GM23338 (cell line): ENCODE measurements at regions not wholly inside any gene's neighbourhood (a gene's known extent, or its start where the extent isn't known, plus 50 kb on each side); places are given as distances from the start of the nearest gene placed in this dataset.

Experiments
- ATAC-seq: fragments of 200-7000 bp; cut with Tn5 transposase; 3 replicates; pipeline ENCODE4 v1.9.1; 2020
- DNase-seq: peaks from one replicate; pipeline ENCODE4 v3.0.0-alpha.2; 2015; ENCODE audit warnings: low spot score
- H2AFZ ChIP-seq: fragments of 200-600 bp; sonication (generic); 2 replicates; pipeline ENCODE4 v1.8.0; 2016; ENCODE audit warnings: antibody characterized with exemption, mild to moderate bottlenecking, moderate library complexity
- H3F3A ChIP-seq: fragments of 200-600 bp; sonication (generic); replicated peaks from 2 replicates; pipeline ENCODE4 v1.8.0; 2017; ENCODE audit warnings: antibody characterized with exemption, mixed run types, low read depth
- H3K27ac ChIP-seq: fragments of 200-600 bp; sonication (generic); 2 replicates; pipeline ENCODE4 v1.6.1; 2016; ENCODE audit warnings: low read depth
- H3K27me3 ChIP-seq: fragments of 200-600 bp; sonication (generic); 2 replicates; pipeline ENCODE4 v1.8.0; 2016; ENCODE audit warnings: mild to moderate bottlenecking, mixed run types, moderate library complexity; ENCODE audit not compliant: insufficient read depth
- H3K36me3 ChIP-seq: fragments of 200-600 bp; sonication (generic); 2 replicates; pipeline ENCODE4 v1.8.0; 2016; ENCODE audit warnings: mild to moderate bottlenecking; ENCODE audit not compliant: insufficient read depth
- H3K4me1 ChIP-seq: fragments of 200-600 bp; sonication (generic); 2 replicates; pipeline ENCODE4 v1.8.0; 2016; ENCODE audit warnings: mild to moderate bottlenecking, moderate library complexity; ENCODE audit not compliant: insufficient read depth
- H3K4me2 ChIP-seq: fragments of 200-600 bp; sonication (generic); 2 replicates; pipeline ENCODE4 v1.7.1; 2017; ENCODE audit warnings: mixed run types
- H3K4me3 ChIP-seq: fragments of 200-600 bp; sonication (generic); 2 replicates; pipeline ENCODE4 v1.6.1; 2016; ENCODE audit warnings: mixed run types
- H3K79me2 ChIP-seq: fragments of 200-600 bp; sonication (generic); replicated peaks from 2 replicates; pipeline ENCODE4 v1.8.0; 2017; ENCODE audit warnings: mild to moderate bottlenecking; ENCODE audit not compliant: insufficient read depth
- H3K9me2 ChIP-seq: fragments of 200-600 bp; sonication (generic); 2 replicates; pipeline ENCODE4 v1.8.0; 2017; ENCODE audit not compliant: insufficient read depth
- H4K20me1 ChIP-seq: fragments of 200-600 bp; sonication (generic); replicated peaks from 2 replicates; pipeline ENCODE4 v1.8.0; 2017; ENCODE audit warnings: mild to moderate bottlenecking; ENCODE audit not compliant: insufficient read depth
- H3K27ac Mint-ChIP-seq: 2 replicates; pipeline ENCODE4 v1.8.0; 2020; ENCODE audit warnings: inconsistent platforms, mild to moderate bottlenecking, moderate library complexity, mixed read lengths
- H3K27me3 Mint-ChIP-seq: 3 replicates; pipeline ENCODE4 v1.8.0; 2022; ENCODE audit warnings: low read depth, mild to moderate bottlenecking, moderate library complexity, mixed read lengths, inconsistent platforms; ENCODE audit not compliant: insufficient read depth, poor library complexity
- H3K36me3 Mint-ChIP-seq: 3 replicates; pipeline ENCODE4 v1.8.0; 2021; ENCODE audit warnings: low read depth, mild to moderate bottlenecking, inconsistent platforms, moderate library complexity, mixed read lengths
- H3K4me1 Mint-ChIP-seq: 3 replicates; pipeline ENCODE4 v1.8.0; 2020; ENCODE audit warnings: mild to moderate bottlenecking, inconsistent platforms, mixed read lengths
- H3K4me3 Mint-ChIP-seq: 3 replicates; pipeline ENCODE4 v1.8.0; 2021; ENCODE audit warnings: moderate library complexity, mild to moderate bottlenecking, inconsistent platforms, mixed read lengths
- H3K9me3 Mint-ChIP-seq: 3 replicates; pipeline ENCODE4 v1.8.0; 2020; ENCODE audit warnings: moderate library complexity, mild to moderate bottlenecking, inconsistent platforms, mixed read lengths
- CREB1 ChIP-seq: fragments of 250-450 bp; sonication (Bioruptor Pico); IDR thresholded peaks from 2 replicates; pipeline ENCODE4 v1.5.0; 2020; ENCODE audit warnings: low read depth, mild to moderate bottlenecking, moderate library complexity
- CTCF ChIP-seq, 2 experiments: fragments of 200-600 bp in 1 of 2; sonication (generic) in 1 of 2; conservative IDR thresholded peaks; 2 replicates each; pipeline versions ENCODE4 v1.5.1 to v1.6.1; 2016 to 2017; ENCODE audit warnings: antibody characterized with exemption in 2 of 2, low read depth in 2 of 2, mild to moderate bottlenecking in 2 of 2, moderate library complexity in 1 of 2
- ETS1 ChIP-seq: IDR thresholded peaks from 2 replicates; pipeline ENCODE4 v1.6.1; 2016; ENCODE audit warnings: antibody characterized with exemption
- EZH2phosphoT487 ChIP-seq: fragments of 200-600 bp; sonication (generic); IDR thresholded peaks from one replicate; pipeline ENCODE4 v1.8.1; 2018; ENCODE audit warnings: antibody characterized with exemption; ENCODE audit not compliant: unreplicated experiment
- JUNB ChIP-seq: IDR thresholded peaks from one replicate; pipeline ENCODE4 v1.6.1; 2016; ENCODE audit warnings: antibody characterized with exemption; ENCODE audit not compliant: unreplicated experiment
- NANOG ChIP-seq: IDR thresholded peaks from 2 replicates; pipeline ENCODE4 v1.6.1; 2016; ENCODE audit warnings: antibody characterized with exemption, borderline replicate concordance
- POLR2AphosphoS5 ChIP-seq: IDR thresholded peaks from 2 replicates; pipeline ENCODE4 v1.6.1; 2016; ENCODE audit warnings: antibody characterized with exemption, low read depth
- REST ChIP-seq: IDR thresholded peaks from one replicate; pipeline ENCODE4 v1.6.1; 2018; ENCODE audit warnings: antibody characterized with exemption; ENCODE audit not compliant: unreplicated experiment
- STAT1 ChIP-seq: IDR thresholded peaks from one replicate; pipeline ENCODE4 v1.6.1; 2016; ENCODE audit warnings: antibody characterized with exemption; ENCODE audit not compliant: unreplicated experiment
- ZNF114 ChIP-seq: fragments of 250-450 bp; sonication (Bioruptor Pico); IDR thresholded peaks from 2 replicates; pipeline ENCODE4 v1.5.0; 2020; ENCODE audit warnings: mild to moderate bottlenecking, moderate library complexity
- ZNF331 ChIP-seq: fragments of 250-450 bp; sonication (Bioruptor Pico); IDR thresholded peaks from 2 replicates; pipeline ENCODE4 v1.5.0; 2020; ENCODE audit warnings: low read depth, mild to moderate bottlenecking, moderate library complexity

- peaks cover 4% of the 10 kb centered on the region for H3K27me3 Mint-ChIP-seq
- no peaks in the 10 kb centered on the region for H3K27me3 ChIP-seq
- TF ChIP-seq POLR2AphosphoS5 = no peak
- TF ChIP-seq CTCF (conservative IDR thresholded peaks at IDR 0.05; ENCODE audit: low read depth in 2 of 2) = peak; percentile 73 to 85
- no peak overlapping the region for H3K27ac ChIP-seq
- no peak overlapping the region for H3K27ac Mint-ChIP-seq
- H3F3A ChIP-seq = no peaks in the 10 kb centered on the region
- H3K36me3 ChIP-seq = no peaks in the 10 kb centered on the region
- no peak overlapping the region for H2AFZ ChIP-seq
- H3K4me1 ChIP-seq = peaks cover 7% of the 10 kb centered on the region; the same call in 1 of the 2 replicates
- H3K36me3 Mint-ChIP-seq = no peaks in the 10 kb centered on the region
- H3K4me3 ChIP-seq = no peak overlapping the region
- H3K4me1 Mint-ChIP-seq = peaks cover 8% of the 10 kb centered on the region; the same call in 2 of the 3 replicates
- no peaks in the 10 kb centered on the region for H3K9me3 Mint-ChIP-seq
- no peaks in the 10 kb centered on the region for H3K9me2 ChIP-seq
- peak; percentile 64 for DNase-seq
- peak; percentile 61 for ATAC-seq
- no peak overlapping the region for H3K4me3 Mint-ChIP-seq
- H4K20me1 ChIP-seq = no peaks in the 10 kb centered on the region
- H3K79me2 ChIP-seq = no peaks in the 10 kb centered on the region
- H3K4me2 ChIP-seq = no peak overlapping the region
Measured at GRCh38 chr1:55284856-55285255, 69.7 kb upstream of the USP24 start.

GRCh38 chr1:55282058-55282457 is 66.9 kb upstream of the USP24 start:
- H3K4me3 Mint-ChIP-seq = no peak overlapping the region
- ATAC-seq (no peak), DNase-seq (no peak)
- no peak overlapping the region for H3K27ac Mint-ChIP-seq
- H3K27me3 Mint-ChIP-seq = no peaks in the 10 kb centered on the region
- H3K4me2 ChIP-seq = no peak overlapping the region
- H3K4me1 ChIP-seq = peaks cover 11% of the 10 kb centered on the region
- H2AFZ ChIP-seq = no peak overlapping the region
- H3K27ac ChIP-seq = no peak overlapping the region
- no peak overlapping the region for H3K4me3 ChIP-seq
- no peaks in the 10 kb centered on the region for H3K9me3 Mint-ChIP-seq
- H3F3A ChIP-seq = no peaks in the 10 kb centered on the region
- no peaks in the 10 kb centered on the region for H3K27me3 ChIP-seq
- H3K79me2 ChIP-seq = no peaks in the 10 kb centered on the region
- peaks cover 10% of the 10 kb centered on the region for H3K4me1 Mint-ChIP-seq
- no peaks in the 10 kb centered on the region for H3K36me3 Mint-ChIP-seq
- H3K36me3 ChIP-seq = no peaks in the 10 kb centered on the region
- no peaks in the 10 kb centered on the region for H4K20me1 ChIP-seq
- H3K9me2 ChIP-seq = no peaks in the 10 kb centered on the region
- TF ChIP-seq CREB1 (CRISPR knock-in tag) = no peak
- TF ChIP-seq REST = no peak
- TF ChIP-seq STAT1 = no peak
- TF ChIP-seq POLR2AphosphoS5 = no peak
- TF ChIP-seq ZNF114 (CRISPR knock-in tag) = no peak
- TF ChIP-seq JUNB = no peak
- no peak for TF ChIP-seq NANOG
- no peak for TF ChIP-seq EZH2phosphoT487
- no peak for TF ChIP-seq CTCF (conservative IDR thresholded peaks at IDR 0.05; ENCODE audit: low read depth in 2 of 2)
- TF ChIP-seq ETS1 = no peak
- no peak for TF ChIP-seq ZNF331 (CRISPR knock-in tag)
